HepG2 (cell line): ENCODE measurements at regions not wholly inside any gene's neighbourhood (a gene's known extent, or its start where the extent isn't known, plus 50 kb on each side); places are given as distances from the start of the nearest gene placed in this dataset.

Source experiments
- ATAC-seq: fragments of 200-7000 bp; cut with Tn5 transposase; 3 replicates; pipeline ENCODE4 v1.9.1; 2020; ENCODE audit warnings: mild to moderate bottlenecking, moderate library complexity
- BruUV-seq: library from RNA; stranded (reverse); fragments of 400-500 nt; replicated peaks from 2 replicates; lab custom pipeline; 2021; lab: Mats Ljungman, UMichigan
- CTCF ChIA-PET: fragments of 300-600 bp; formaldehyde crosslinking; extraction: SDS; loops from one replicate; lab custom pipeline; 2021; ENCODE audit warnings: low total read pairs, inconsistent platforms, low intra/inter-chr PET ratio; lab: Yijun Ruan, JAX
- POLR2A ChIA-PET: fragments of 350-600 bp; sonication (Branson Sonifier 250); formaldehyde crosslinking; loops from one replicate; lab custom pipeline; 2020; ENCODE audit warnings: antibody characterized with exemption, inconsistent platforms; lab: Yijun Ruan, JAX
- DNase-seq: peaks from one replicate; pipeline ENCODE4 v3.0.0-alpha.2; 2015; ENCODE audit warnings: low spot score
- FAIRE-seq: peaks from 3 replicates; lab custom pipeline; 2011; peaks lifted over from hg19 to GRCh38; lab: Jason Lieb, UNC
- H2AFZ ChIP-seq: one replicate; pipeline ENCODE4 v1.6.1; 2011; ENCODE audit warnings: low read length, inconsistent platforms
- H3K27ac ChIP-seq: fragments of 300-600 bp; 3 replicates; pipeline ENCODE4 v1.8.0; 2011; ENCODE audit warnings: mixed run types, mild to moderate bottlenecking, mixed read lengths, low read length, inconsistent platforms; ENCODE audit not compliant: insufficient read depth; ENCODE audit errors: extremely low read length
- H3K27me3 ChIP-seq, 2 experiments: fragments of 200-600 bp in 1 of 2; 2 replicates in 1 of 2; 3 replicates in 1 of 2; pipeline versions ENCODE4 v1.6.0 to v1.8.0; 2011; ENCODE audit warnings: low read length in 2 of 2, mild to moderate bottlenecking in 2 of 2, moderate library complexity in 2 of 2, inconsistent platforms in 1 of 2; ENCODE audit not compliant: insufficient read depth in 2 of 2, control insufficient read depth in 1 of 2
- H3K36me3 ChIP-seq, 2 experiments: fragments of 200-600 bp in 1 of 2; replicated peaks in 1 of 2; 2 replicates in 1 of 2; 3 replicates in 1 of 2; pipeline versions ENCODE4 v1.5.1 to v1.8.0; 2011; ENCODE audit warnings: low read length in 2 of 2, inconsistent platforms in 1 of 2; ENCODE audit not compliant: insufficient read depth in 2 of 2, control insufficient read depth in 1 of 2
- H3K4me1 ChIP-seq: 2 replicates; pipeline ENCODE4 v1.5.1; 2012; ENCODE audit warnings: low read length, inconsistent platforms; ENCODE audit not compliant: insufficient read depth
- H3K4me2 ChIP-seq: 2 replicates; pipeline ENCODE4 v1.6.0; 2011; ENCODE audit warnings: low read depth, low read length, inconsistent platforms
- H3K4me3 ChIP-seq, 3 experiments: fragments of 200-600 bp in 1 of 3; sonication (generic), shearing (Covaris generic) in 1 of 3; replicated peaks in 1 of 3; 2 replicates each; pipeline ENCODE4 v1.5.1; 2011 to 2016; ENCODE audit warnings: low read length in 3 of 3, inconsistent platforms in 2 of 3, low read depth in 2 of 3, mild to moderate bottlenecking in 2 of 3, control low read depth in 1 of 3, mixed read lengths in 1 of 3; ENCODE audit not compliant: insufficient read depth in 1 of 3
- H3K79me2 ChIP-seq: one replicate; pipeline ENCODE4 v1.6.1; 2011; ENCODE audit warnings: low read length, inconsistent platforms; ENCODE audit not compliant: insufficient read depth
- H3K9ac ChIP-seq: 2 replicates; pipeline ENCODE4 v1.6.0; 2011; ENCODE audit warnings: mild to moderate bottlenecking, low read depth, low read length, inconsistent platforms; ENCODE audit not compliant: insufficient read depth
- H3K9me3 ChIP-seq: 2 replicates; pipeline ENCODE4 v1.5.1; 2012; ENCODE audit warnings: mild to moderate bottlenecking, low read length
- H4K20me1 ChIP-seq: 2 replicates; pipeline ENCODE4 v1.6.0; 2011; ENCODE audit warnings: inconsistent platforms, mild to moderate bottlenecking, low read length, moderate library complexity; ENCODE audit not compliant: insufficient read depth
- ASH2L ChIP-seq: fragments of 300-600, 200-600 bp; sonication (generic); IDR thresholded peaks from 2 replicates; pipeline ENCODE4 v1.7.0; 2017; ENCODE audit warnings: low read depth, mild to moderate bottlenecking, moderate library complexity, mixed read lengths, low read length; ENCODE audit not compliant: insufficient read length
- ETS1 ChIP-seq: sonication (generic); formaldehyde crosslinking; IDR thresholded peaks from 2 replicates; pipeline ENCODE4 v1.4.0; 2020; ENCODE audit warnings: missing genetic modification reagents
- FOSL1 ChIP-seq: sonication (generic); formaldehyde crosslinking; IDR thresholded peaks from 2 replicates; pipeline ENCODE4 v1.9.0; 2021; ENCODE audit warnings: missing genetic modification reagents, borderline replicate concordance
- HNF1B ChIP-seq: sonication (generic); formaldehyde crosslinking; IDR thresholded peaks from 2 replicates; pipeline ENCODE4 v1.5.1; 2020; ENCODE audit warnings: mild to moderate bottlenecking, moderate library complexity, missing genetic modification reagents
- NBN ChIP-seq: fragments of 450-650 bp; conservative IDR thresholded peaks from 2 replicates; pipeline ENCODE4 v1.6.1; 2017
- PBX2 ChIP-seq: IDR thresholded peaks from 2 replicates; pipeline ENCODE4 v1.6.1; 2016; ENCODE audit warnings: control low read depth
- RELA ChIP-seq: sonication (generic); formaldehyde crosslinking; IDR thresholded peaks from 2 replicates; pipeline ENCODE4 v1.4.0; 2020; ENCODE audit warnings: missing genetic modification reagents
- SALL2 ChIP-seq: sonication (generic); formaldehyde crosslinking; IDR thresholded peaks from 2 replicates; pipeline ENCODE4 v1.8.1; 2023; ENCODE audit warnings: mild to moderate bottlenecking, missing genetic modification reagents, inconsistent platforms
- SP1 ChIP-seq, 2 experiments: fragments of 450-650 bp in 1 of 2; sonication (generic) in 1 of 2; formaldehyde crosslinking in 1 of 2; IDR thresholded peaks; 2 replicates each; pipeline versions ENCODE4 v1.4.0 to v1.6.1; 2016 to 2020; ENCODE audit warnings: missing genetic modification reagents in 1 of 2
- TOPORS ChIP-seq: sonication (generic); formaldehyde crosslinking; IDR thresholded peaks from 2 replicates; pipeline ENCODE4 v1.8.0; 2023; ENCODE audit warnings: mild to moderate bottlenecking, missing genetic modification reagents
- YEATS2 ChIP-seq: sonication (generic); formaldehyde crosslinking; IDR thresholded peaks from 2 replicates; pipeline ENCODE4 v1.4.0; 2020; ENCODE audit warnings: missing genetic modification reagents, borderline replicate concordance
- ZBTB38 ChIP-seq: sonication (generic); formaldehyde crosslinking; IDR thresholded peaks from 2 replicates; pipeline ENCODE4 v1.5.1; 2020; ENCODE audit warnings: mild to moderate bottlenecking, missing genetic modification reagents
- ZFP62 ChIP-seq: sonication (generic); formaldehyde crosslinking; IDR thresholded peaks from 2 replicates; pipeline ENCODE4 v1.4.0; 2020; ENCODE audit warnings: missing genetic modification reagents
- ZNF225 ChIP-seq: sonication (generic); formaldehyde crosslinking; IDR thresholded peaks from 2 replicates; pipeline ENCODE4 v1.4.0; 2020; ENCODE audit warnings: mild to moderate bottlenecking, missing genetic modification reagents
- ZNF282 ChIP-seq: fragments of 450-650 bp; IDR thresholded peaks from 2 replicates; pipeline ENCODE4 v1.6.1; 2018; ENCODE audit not compliant: partially characterized antibody
- ZNF354B ChIP-seq: sonication (generic); formaldehyde crosslinking; IDR thresholded peaks from 2 replicates; pipeline ENCODE4 v1.8.0; 2022; ENCODE audit warnings: mild to moderate bottlenecking, missing genetic modification reagents
- WGBS: methylation state at CpG from one replicate; pipeline ENCODE4 v1.1.6; 2017; ENCODE audit warnings: low lambda C conversion rate; 5-methylcytosine and 5-hydroxymethylcytosine counted together
- in situ Hi-C: cut with HindIII; loops from 2 replicates; pipeline ENCODE4 v1.10.0; 2017; ENCODE audit warnings: low pct_unique_long_range_greater_than_20kb; ENCODE audit not compliant: extremely low pct_ligation_motif_present
- intact Hi-C: fragments of 100-400 bp; cut with micrococcal nuclease; formaldehyde crosslinking; loops from one replicate; pipeline ENCODE4 v1.10.0; 2022; ENCODE audit not compliant: unreplicated experiment

GRCh38 chr13:106997696-106998095, 429.8 kb upstream of the ARGLU1 start:
- ChIA-PET CTCF (no interaction called here), POLR2A (no interaction called here)
- 20% methylated on average over 4 of the region's 4 CpGs for WGBS
- Histone ChIP-seq H3K36me3 (no peaks in the 10 kb centered on the region), H3K9me3 (no peaks in the 10 kb centered on the region), H3K9ac (no peak overlapping the region), H4K20me1 (no peaks in the 10 kb centered on the region), H3K27me3 (no peaks in the 10 kb centered on the region), H3K4me1 (no peaks in the 10 kb centered on the region), H2AFZ (no peak overlapping the region), H3K27ac (no peak overlapping the region), H3K79me2 (no peaks in the 10 kb centered on the region), H3K4me2 (no peak overlapping the region), H3K4me3 (no peak overlapping the region)
- ATAC-seq (no peak), DNase-seq (no peak), FAIRE-seq (no peak)
- intact Hi-C loops = no loop called here
- no peak for TF ChIP-seq ASH2L
- TF ChIP-seq ZBTB38 (CRISPR knock-in tag) = no peak
- TF ChIP-seq YEATS2 (CRISPR knock-in tag) = no peak
- TF ChIP-seq ETS1 (CRISPR knock-in tag) = no peak
- TF ChIP-seq ZNF354B (CRISPR knock-in tag) = no peak
- TF ChIP-seq RELA (CRISPR knock-in tag) = no peak
- in situ Hi-C loops = no loop called here
- no TSS peak for BruUV-seq

DNA sequence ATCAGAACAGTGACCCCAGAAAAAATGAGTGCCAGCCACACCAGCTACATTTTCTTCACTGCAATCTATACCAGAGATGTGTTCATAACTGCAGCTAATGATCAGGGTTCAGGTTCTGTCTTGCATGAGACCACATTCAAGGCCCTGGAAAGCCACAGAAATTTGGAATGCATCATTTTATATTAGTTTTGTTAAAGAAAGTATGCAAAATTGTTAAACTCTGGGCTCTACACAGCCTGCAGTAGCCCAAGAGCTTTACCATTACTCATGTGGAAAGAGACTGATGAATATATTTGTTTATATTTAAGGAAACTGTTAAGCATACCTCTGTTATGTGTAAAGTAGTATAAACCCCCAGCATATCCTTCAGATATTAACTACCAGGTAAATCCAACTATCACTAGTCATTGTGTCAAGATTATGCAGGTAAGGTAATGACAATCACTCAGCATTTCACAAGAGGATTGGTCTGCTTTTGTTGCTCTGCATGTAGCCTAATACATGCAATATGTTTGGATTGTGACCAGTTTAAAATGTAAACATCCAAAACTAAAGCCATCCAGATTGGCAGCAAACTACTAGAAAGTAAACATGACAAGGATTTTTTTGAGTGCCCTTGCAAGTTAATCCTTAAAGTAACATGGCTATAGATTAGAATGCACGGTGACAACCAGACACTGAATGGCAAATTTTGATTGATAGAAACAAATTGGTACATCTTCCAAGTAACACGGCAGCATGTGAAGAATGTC, 429.1 kb upstream of the ARGLU1 start:
- Histone ChIP-seq H3K9ac (no peak overlapping the region), H3K4me1 (no peaks in the 10 kb centered on the region), H3K4me3 (no peak overlapping the region), H3K9me3 (no peaks in the 10 kb centered on the region), H3K4me2 (no peak overlapping the region), H4K20me1 (no peaks in the 10 kb centered on the region), H3K79me2 (no peaks in the 10 kb centered on the region), H3K27me3 (no peaks in the 10 kb centered on the region), H2AFZ (no peak overlapping the region), H3K27ac (no peak overlapping the region), H3K36me3 (no peaks in the 10 kb centered on the region)
- ATAC-seq (no peak), FAIRE-seq (no peak), DNase-seq (no peak)
- ChIA-PET CTCF (no interaction called here), POLR2A (no interaction called here)
- WGBS = 29% methylated on average over 2 of the region's 2 CpGs
- in situ Hi-C loops (no loop called here), intact Hi-C loops (no loop called here)
- BruUV-seq = no TSS peak
- TF ChIP-seq ZNF282 = no peak
- no peak for TF ChIP-seq ZFP62 (CRISPR knock-in tag)
- no peak for TF ChIP-seq ZNF225 (CRISPR knock-in tag)
- TF ChIP-seq NBN = no peak
- no peak for TF ChIP-seq SALL2 (CRISPR knock-in tag)
- TF ChIP-seq TOPORS (CRISPR knock-in tag) = no peak
- no peak for TF ChIP-seq HNF1B (CRISPR knock-in tag)
- TF ChIP-seq FOSL1 (CRISPR knock-in tag) = no peak
- TF ChIP-seq PBX2 (CRISPR knock-in tag) = no peak
- TF ChIP-seq SP1 (IDR thresholded peaks at IDR 0.05) = no peak
- no peak for TF ChIP-seq SP1 (CRISPR knock-in tag; IDR thresholded peaks at IDR 0.05)
